NCI-H2196 treated with DMSO at 0.1 percent for 48 hours (cell line): ENCODE measurements at regions not wholly inside any gene's neighbourhood (a gene's known extent, or its start where the extent isn't known, plus 50 kb on each side); places are given as distances from the start of the nearest gene placed in this dataset.

Source experiments
- DNase-seq: peaks from one replicate; lab custom pipeline; 2025; ENCODE audit not compliant: unreplicated experiment; lab: John Stamatoyannopoulos, UW

GRCh38 chr14:45381091-45381490 is 128.1 kb upstream of the MIS18BP1 start:
- no peak for DNase-seq

- no peak for DNase-seq
Observed at GRCh38 chr14:45377166-45377565, 124.2 kb upstream of the MIS18BP1 start.

GRCh38 chr14:45373877-45374276 is 120.9 kb upstream of the MIS18BP1 start:
- DNase-seq: no peak

GRCh38 chr14:45364565-45365156 is 111.7 kb upstream of the MIS18BP1 start:
- no peak for DNase-seq

GRCh38 chr14:45362505-45362904 is 109.5 kb upstream of the MIS18BP1 start:
- no peak for DNase-seq

GRCh38 chr14:45361727-45362126 is 108.7 kb upstream of the MIS18BP1 start:
- no peak for DNase-seq

- no peak for DNase-seq
Observed at GRCh38 chr14:45359746-45360145, 106.7 kb upstream of the MIS18BP1 start.

- no peak for DNase-seq
Observed at GRCh38 chr14:45332360-45332988, 79.5 kb upstream of the MIS18BP1 start.

GRCh38 chr14:45308745-45309397 is 55.9 kb upstream of the MIS18BP1 start:
- DNase-seq: no peak
